ENCODE measurements at regions not wholly inside any gene's neighbourhood (a gene's known extent, or its start where the extent isn't known, plus 50 kb on each side); places are given as distances from the start of the nearest gene placed in this dataset.

DNA sequence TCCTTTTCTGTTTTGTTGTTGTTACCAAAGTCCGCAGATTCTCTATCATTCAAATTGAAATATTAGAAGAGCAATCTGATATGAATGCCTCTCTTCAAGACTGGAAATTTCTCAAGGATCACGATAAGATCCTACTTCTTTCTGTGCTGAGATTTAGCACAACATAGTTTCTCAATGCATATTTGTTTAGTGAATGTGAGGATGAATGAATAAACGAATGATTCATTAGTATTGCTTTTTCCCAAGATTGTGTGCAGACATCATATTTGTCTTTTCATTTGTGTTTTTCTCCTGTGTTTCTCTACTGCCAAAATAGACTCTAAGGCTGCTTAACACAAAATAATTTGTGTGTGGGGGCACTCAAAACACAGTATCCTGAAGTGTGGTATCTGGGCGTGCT, 862.7 kb upstream of the MAP3K7 start:
- intact Hi-C loops (cut with DNase I) = no loop called here
- Histone ChIP-seq H3K9me3 (no peaks in the 10 kb centered on the region), H3K36me3 (no peaks in the 10 kb centered on the region), H3K4me3 (no peak overlapping the region), H3K4me1 (no peaks in the 10 kb centered on the region), H3K27ac (no peak overlapping the region), H3K27me3 (no peaks in the 10 kb centered on the region)
- no peak for TF ChIP-seq CTCF (IDR thresholded peaks at IDR 0.05)
- TF ChIP-seq POLR2AphosphoS5 (IDR thresholded peaks at IDR 0.05; ENCODE audit: insufficient read depth in 1 of 2, low read depth in 1 of 2) = no peak
- no peak for TF ChIP-seq POLR2A (IDR thresholded peaks at IDR 0.05)
- DNase-seq (ENCODE audit: extremely low spot score in 2 of 2) = no peak

- no peaks in the 10 kb centered on the region for H3K9me3 ChIP-seq
- intact Hi-C loops (cut with DNase I) = no loop called here
- TF ChIP-seq POLR2A (IDR thresholded peaks at IDR 0.05) (no peak), CTCF (IDR thresholded peaks at IDR 0.05) (no peak), POLR2AphosphoS5 (IDR thresholded peaks at IDR 0.05; ENCODE audit: insufficient read depth in 1 of 2, low read depth in 1 of 2) (no peak)
- H3K27ac ChIP-seq = no peak overlapping the region
- no peak overlapping the region for H3K4me3 ChIP-seq
- no peaks in the 10 kb centered on the region for H3K27me3 ChIP-seq
- no peak for DNase-seq (ENCODE audit: extremely low spot score in 2 of 2)
- H3K4me1 ChIP-seq = no peaks in the 10 kb centered on the region
- H3K36me3 ChIP-seq = no peaks in the 10 kb centered on the region
These were observed 860.8 kb upstream of the MAP3K7 start for GRCh38 chr6:91447530-91448254.

GRCh38 chr6:91447081-91447480, 860.2 kb upstream of the MAP3K7 start:
- no peaks in the 10 kb centered on the region for H3K4me1 ChIP-seq
- H3K36me3 ChIP-seq = no peaks in the 10 kb centered on the region
- no peaks in the 10 kb centered on the region for H3K9me3 ChIP-seq
- intact Hi-C loops (cut with DNase I) = no loop called here
- no peak overlapping the region for H3K27ac ChIP-seq
- DNase-seq (ENCODE audit: extremely low spot score in 2 of 2) = no peak
- TF ChIP-seq POLR2A (IDR thresholded peaks at IDR 0.05) (no peak), CTCF (IDR thresholded peaks at IDR 0.05) (no peak), POLR2AphosphoS5 (IDR thresholded peaks at IDR 0.05; ENCODE audit: insufficient read depth in 1 of 2, low read depth in 1 of 2) (no peak)
- H3K4me3 ChIP-seq = no peak overlapping the region
- no peaks in the 10 kb centered on the region for H3K27me3 ChIP-seq

- no peak overlapping the region for H3K27ac ChIP-seq
- intact Hi-C loops (cut with DNase I) = no loop called here
- no peaks in the 10 kb centered on the region for H3K27me3 ChIP-seq
- DNase-seq (ENCODE audit: extremely low spot score in 2 of 2) = no peak
- TF ChIP-seq POLR2AphosphoS5 (IDR thresholded peaks at IDR 0.05; ENCODE audit: insufficient read depth in 1 of 2, low read depth in 1 of 2) = no peak
- no peak for TF ChIP-seq CTCF (IDR thresholded peaks at IDR 0.05)
- no peak for TF ChIP-seq POLR2A (IDR thresholded peaks at IDR 0.05)
- H3K36me3 ChIP-seq = no peaks in the 10 kb centered on the region
- H3K4me3 ChIP-seq = no peak overlapping the region
- H3K9me3 ChIP-seq = no peaks in the 10 kb centered on the region
- no peaks in the 10 kb centered on the region for H3K4me1 ChIP-seq
These were observed 856.5 kb upstream of the MAP3K7 start for GRCh38 chr6:91443405-91443804.

GRCh38 chr6:91442342-91442741, 855.5 kb upstream of the MAP3K7 start:
- DNase-seq (ENCODE audit: extremely low spot score in 2 of 2) = no peak
- no peaks in the 10 kb centered on the region for H3K36me3 ChIP-seq
- intact Hi-C loops (cut with DNase I) = no loop called here
- no peaks in the 10 kb centered on the region for H3K27me3 ChIP-seq
- H3K9me3 ChIP-seq = no peaks in the 10 kb centered on the region
- no peak overlapping the region for H3K4me3 ChIP-seq
- H3K27ac ChIP-seq = no peak overlapping the region
- TF ChIP-seq CTCF (IDR thresholded peaks at IDR 0.05) (no peak), POLR2AphosphoS5 (IDR thresholded peaks at IDR 0.05; ENCODE audit: insufficient read depth in 1 of 2, low read depth in 1 of 2) (no peak), POLR2A (IDR thresholded peaks at IDR 0.05) (no peak)
- H3K4me1 ChIP-seq = no peaks in the 10 kb centered on the region
